ENCODE measurements at regions not wholly inside any gene's neighbourhood (a gene's known extent, or its start where the extent isn't known, plus 50 kb on each side); places are given as distances from the start of the nearest gene placed in this dataset.

- no peak for DNase-seq (ENCODE audit: low spot score)
Measured at GRCh38 chr4:185987961-185988627, 80.9 kb upstream of the TLR3 start.

- no peak for DNase-seq (ENCODE audit: low spot score)
Measured at GRCh38 chr4:185991770-185992169, 77.2 kb upstream of the TLR3 start.

GRCh38 chr4:185992585-185992984 is 76.4 kb upstream of the TLR3 start:
- no peak for DNase-seq (ENCODE audit: low spot score)

GRCh38 chr4:185993328-185993973 is 75.5 kb upstream of the TLR3 start:
- DNase-seq (ENCODE audit: low spot score), result no peak

GRCh38 chr4:185994750-185995149 is 74.2 kb upstream of the TLR3 start:
- DNase-seq (ENCODE audit: low spot score), result no peak

GRCh38 chr4:185995665-185996064 is 73.3 kb upstream of the TLR3 start:
- no peak for DNase-seq (ENCODE audit: low spot score)

GRCh38 chr4:185997296-185997695 is 71.7 kb upstream of the TLR3 start:
- DNase-seq (ENCODE audit: low spot score), result no peak

- DNase-seq (ENCODE audit: low spot score), result no peak
Measured at GRCh38 chr4:185998791-185999190, 70.2 kb upstream of the TLR3 start.

GRCh38 chr4:185999207-185999606 is 69.7 kb upstream of the TLR3 start:
- DNase-seq (ENCODE audit: low spot score), result no peak

- DNase-seq (ENCODE audit: low spot score), result no peak
Measured at GRCh38 chr4:186002853-186003252, 66.1 kb upstream of the TLR3 start.

- no peak for DNase-seq (ENCODE audit: low spot score)
Measured at GRCh38 chr4:186003746-186004145, 65.2 kb upstream of the TLR3 start.

- DNase-seq (ENCODE audit: low spot score), result no peak
Measured at GRCh38 chr4:186008057-186008456, 60.9 kb upstream of the TLR3 start.

GRCh38 chr4:186009976-186010375 is 59.0 kb upstream of the TLR3 start:
- DNase-seq (ENCODE audit: low spot score), result no peak

- DNase-seq (ENCODE audit: low spot score), result no peak
Measured at GRCh38 chr4:186010821-186011220, 58.1 kb upstream of the TLR3 start.

- no peak for DNase-seq (ENCODE audit: low spot score)
Measured at GRCh38 chr4:186012071-186012470, 56.9 kb upstream of the TLR3 start.

- no peak for DNase-seq (ENCODE audit: low spot score)
Measured at GRCh38 chr4:186013419-186014186, 55.4 kb upstream of the TLR3 start.

- no peak for DNase-seq (ENCODE audit: low spot score)
Measured at GRCh38 chr4:186015212-186015817, 53.6 kb upstream of the TLR3 start.

GRCh38 chr4:186016796-186017195 is 52.2 kb upstream of the TLR3 start:
- no peak for DNase-seq (ENCODE audit: low spot score)

- DNase-seq (ENCODE audit: low spot score), result no peak
Measured at GRCh38 chr4:186017801-186018200, 51.2 kb upstream of the TLR3 start.

GRCh38 chr4:186018261-186018660 is 50.7 kb upstream of the TLR3 start:
- DNase-seq (ENCODE audit: low spot score), result no peak

- no peak for DNase-seq (ENCODE audit: low spot score)
Measured at GRCh38 chr4:186018784-186019183, 50.2 kb upstream of the TLR3 start.

Data from A172 (cell line).